GM23338 (cell line): ENCODE measurements at regions not wholly inside any gene's neighbourhood (a gene's known extent, or its start where the extent isn't known, plus 50 kb on each side); places are given as distances from the start of the nearest gene placed in this dataset.

Source experiments
- ATAC-seq: fragments of 200-7000 bp; cut with Tn5 transposase; 3 replicates; pipeline ENCODE4 v1.9.1; 2020
- DNase-seq: peaks from one replicate; pipeline ENCODE4 v3.0.0-alpha.2; 2015; ENCODE audit warnings: low spot score
- H2AFZ ChIP-seq: fragments of 200-600 bp; sonication (generic); 2 replicates; pipeline ENCODE4 v1.8.0; 2016; ENCODE audit warnings: antibody characterized with exemption, mild to moderate bottlenecking, moderate library complexity
- H3F3A ChIP-seq: fragments of 200-600 bp; sonication (generic); replicated peaks from 2 replicates; pipeline ENCODE4 v1.8.0; 2017; ENCODE audit warnings: antibody characterized with exemption, mixed run types, low read depth
- H3K27ac ChIP-seq: fragments of 200-600 bp; sonication (generic); 2 replicates; pipeline ENCODE4 v1.6.1; 2016; ENCODE audit warnings: low read depth
- H3K27me3 ChIP-seq: fragments of 200-600 bp; sonication (generic); 2 replicates; pipeline ENCODE4 v1.8.0; 2016; ENCODE audit warnings: mild to moderate bottlenecking, mixed run types, moderate library complexity; ENCODE audit not compliant: insufficient read depth
- H3K36me3 ChIP-seq: fragments of 200-600 bp; sonication (generic); 2 replicates; pipeline ENCODE4 v1.8.0; 2016; ENCODE audit warnings: mild to moderate bottlenecking; ENCODE audit not compliant: insufficient read depth
- H3K4me1 ChIP-seq: fragments of 200-600 bp; sonication (generic); 2 replicates; pipeline ENCODE4 v1.8.0; 2016; ENCODE audit warnings: mild to moderate bottlenecking, moderate library complexity; ENCODE audit not compliant: insufficient read depth
- H3K4me2 ChIP-seq: fragments of 200-600 bp; sonication (generic); 2 replicates; pipeline ENCODE4 v1.7.1; 2017; ENCODE audit warnings: mixed run types
- H3K4me3 ChIP-seq: fragments of 200-600 bp; sonication (generic); 2 replicates; pipeline ENCODE4 v1.6.1; 2016; ENCODE audit warnings: mixed run types
- H3K79me2 ChIP-seq: fragments of 200-600 bp; sonication (generic); replicated peaks from 2 replicates; pipeline ENCODE4 v1.8.0; 2017; ENCODE audit warnings: mild to moderate bottlenecking; ENCODE audit not compliant: insufficient read depth
- H3K9me2 ChIP-seq: fragments of 200-600 bp; sonication (generic); 2 replicates; pipeline ENCODE4 v1.8.0; 2017; ENCODE audit not compliant: insufficient read depth
- H4K20me1 ChIP-seq: fragments of 200-600 bp; sonication (generic); replicated peaks from 2 replicates; pipeline ENCODE4 v1.8.0; 2017; ENCODE audit warnings: mild to moderate bottlenecking; ENCODE audit not compliant: insufficient read depth
- H3K27ac Mint-ChIP-seq: 2 replicates; pipeline ENCODE4 v1.8.0; 2020; ENCODE audit warnings: inconsistent platforms, mild to moderate bottlenecking, moderate library complexity, mixed read lengths
- H3K27me3 Mint-ChIP-seq: 3 replicates; pipeline ENCODE4 v1.8.0; 2022; ENCODE audit warnings: low read depth, mild to moderate bottlenecking, moderate library complexity, mixed read lengths, inconsistent platforms; ENCODE audit not compliant: insufficient read depth, poor library complexity
- H3K36me3 Mint-ChIP-seq: 3 replicates; pipeline ENCODE4 v1.8.0; 2021; ENCODE audit warnings: low read depth, mild to moderate bottlenecking, inconsistent platforms, moderate library complexity, mixed read lengths
- H3K4me1 Mint-ChIP-seq: 3 replicates; pipeline ENCODE4 v1.8.0; 2020; ENCODE audit warnings: mild to moderate bottlenecking, inconsistent platforms, mixed read lengths
- H3K4me3 Mint-ChIP-seq: 3 replicates; pipeline ENCODE4 v1.8.0; 2021; ENCODE audit warnings: moderate library complexity, mild to moderate bottlenecking, inconsistent platforms, mixed read lengths
- H3K9me3 Mint-ChIP-seq: 3 replicates; pipeline ENCODE4 v1.8.0; 2020; ENCODE audit warnings: moderate library complexity, mild to moderate bottlenecking, inconsistent platforms, mixed read lengths
- CREB1 ChIP-seq: fragments of 250-450 bp; sonication (Bioruptor Pico); IDR thresholded peaks from 2 replicates; pipeline ENCODE4 v1.5.0; 2020; ENCODE audit warnings: low read depth, mild to moderate bottlenecking, moderate library complexity
- EZH2 ChIP-seq: fragments of 200-600 bp; sonication (generic); IDR thresholded peaks from one replicate; pipeline ENCODE4 v1.8.0; 2017; ENCODE audit warnings: antibody characterized with exemption, mild to moderate bottlenecking, low read depth; ENCODE audit not compliant: unreplicated experiment
- EZH2phosphoT487 ChIP-seq: fragments of 200-600 bp; sonication (generic); IDR thresholded peaks from one replicate; pipeline ENCODE4 v1.8.1; 2018; ENCODE audit warnings: antibody characterized with exemption; ENCODE audit not compliant: unreplicated experiment
- JUNB ChIP-seq: IDR thresholded peaks from one replicate; pipeline ENCODE4 v1.6.1; 2016; ENCODE audit warnings: antibody characterized with exemption; ENCODE audit not compliant: unreplicated experiment
- NANOG ChIP-seq: IDR thresholded peaks from 2 replicates; pipeline ENCODE4 v1.6.1; 2016; ENCODE audit warnings: antibody characterized with exemption, borderline replicate concordance
- POLR2AphosphoS5 ChIP-seq: IDR thresholded peaks from 2 replicates; pipeline ENCODE4 v1.6.1; 2016; ENCODE audit warnings: antibody characterized with exemption, low read depth
- STAT1 ChIP-seq: IDR thresholded peaks from one replicate; pipeline ENCODE4 v1.6.1; 2016; ENCODE audit warnings: antibody characterized with exemption; ENCODE audit not compliant: unreplicated experiment
- ZNF114 ChIP-seq: fragments of 250-450 bp; sonication (Bioruptor Pico); IDR thresholded peaks from 2 replicates; pipeline ENCODE4 v1.5.0; 2020; ENCODE audit warnings: mild to moderate bottlenecking, moderate library complexity
- ZNF331 ChIP-seq: fragments of 250-450 bp; sonication (Bioruptor Pico); IDR thresholded peaks from 2 replicates; pipeline ENCODE4 v1.5.0; 2020; ENCODE audit warnings: low read depth, mild to moderate bottlenecking, moderate library complexity
- TF ChIP-seq, protein P1 (sequence below): IDR thresholded peaks from 2 replicates; pipeline ENCODE4 v1.6.1; 2016; ENCODE audit warnings: antibody characterized with exemption
- TF ChIP-seq, protein P2 (sequence below): fragments of 250-450 bp; sonication (Bioruptor Pico); IDR thresholded peaks from 2 replicates; pipeline ENCODE4 v1.5.0; 2020; ENCODE audit warnings: mild to moderate bottlenecking, moderate library complexity
- TF ChIP-seq, protein P3 (sequence below): IDR thresholded peaks from one replicate; pipeline ENCODE4 v1.6.1; 2018; ENCODE audit warnings: antibody characterized with exemption; ENCODE audit not compliant: unreplicated experiment
- TF ChIP-seq, protein P4 (sequence below), 2 experiments: fragments of 200-600 bp in 1 of 2; sonication (generic) in 1 of 2; conservative IDR thresholded peaks; 2 replicates each; pipeline versions ENCODE4 v1.5.1 to v1.6.1; 2016 to 2017; ENCODE audit warnings: antibody characterized with exemption in 2 of 2, low read depth in 2 of 2, mild to moderate bottlenecking in 2 of 2, moderate library complexity in 1 of 2

DNA sequence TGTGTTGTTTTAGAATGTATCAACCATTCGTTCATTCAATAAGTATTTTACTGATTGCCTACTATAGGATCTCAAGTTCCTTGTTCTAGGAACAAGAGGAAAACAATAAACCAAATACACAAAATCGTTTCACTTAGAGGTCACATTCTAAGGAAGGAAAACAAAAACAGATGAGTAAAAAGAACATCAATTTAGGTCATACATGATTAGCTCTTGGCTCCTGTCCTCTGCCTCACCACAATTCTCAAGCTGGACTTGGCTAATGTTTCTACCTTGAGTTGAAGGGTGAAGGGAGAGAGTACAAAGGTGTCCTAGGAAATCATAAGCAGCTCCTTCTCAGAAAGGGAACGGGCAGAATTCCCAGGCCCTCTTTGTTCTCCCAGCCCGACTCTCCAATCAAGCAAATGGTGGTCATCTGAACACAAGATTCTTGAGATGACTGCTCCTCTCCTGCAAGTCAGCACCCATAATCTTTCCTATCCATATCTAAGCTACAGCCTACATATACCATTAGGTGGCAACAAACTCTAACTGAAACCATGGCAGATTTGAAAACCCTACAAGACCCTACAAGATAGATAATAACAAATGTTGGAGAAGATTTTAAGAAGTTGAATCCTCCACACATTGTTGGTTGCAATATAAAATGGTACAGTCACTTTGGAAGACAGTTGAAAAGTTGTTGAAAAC is 76.0 kb downstream of the CBLN2 start:
- H3K79me2 ChIP-seq, result no peaks in the 10 kb centered on the region
- no peaks in the 10 kb centered on the region for H3F3A ChIP-seq
- DNase-seq (no peak), ATAC-seq (no peak)
- Mint-ChIP-seq H3K9me3 (peaks cover 73% of the 10 kb centered on the region), H3K4me1 (no peaks in the 10 kb centered on the region), H3K36me3 (peaks cover 13% of the 10 kb centered on the region), H3K27ac (no peak overlapping the region), H3K4me3 (no peak overlapping the region), H3K27me3 (peaks cover 2% of the 10 kb centered on the region)
- H2AFZ ChIP-seq, result no peak overlapping the region
- no peaks in the 10 kb centered on the region for H4K20me1 ChIP-seq
- no peaks in the 10 kb centered on the region for H3K9me2 ChIP-seq
- H3K27ac ChIP-seq, result no peak overlapping the region
- H3K4me3 ChIP-seq, result no peak overlapping the region
- no peak overlapping the region for H3K4me2 ChIP-seq
- H3K4me1 ChIP-seq, result no peaks in the 10 kb centered on the region
- TF ChIP-seq POLR2AphosphoS5, result no peak
- no peak for TF ChIP-seq EZH2
- TF ChIP-seq ZNF114, result no peak
- TF ChIP-seq NANOG, result no peak
- TF ChIP-seq CREB1, result no peak
- TF ChIP-seq, protein P1, sequence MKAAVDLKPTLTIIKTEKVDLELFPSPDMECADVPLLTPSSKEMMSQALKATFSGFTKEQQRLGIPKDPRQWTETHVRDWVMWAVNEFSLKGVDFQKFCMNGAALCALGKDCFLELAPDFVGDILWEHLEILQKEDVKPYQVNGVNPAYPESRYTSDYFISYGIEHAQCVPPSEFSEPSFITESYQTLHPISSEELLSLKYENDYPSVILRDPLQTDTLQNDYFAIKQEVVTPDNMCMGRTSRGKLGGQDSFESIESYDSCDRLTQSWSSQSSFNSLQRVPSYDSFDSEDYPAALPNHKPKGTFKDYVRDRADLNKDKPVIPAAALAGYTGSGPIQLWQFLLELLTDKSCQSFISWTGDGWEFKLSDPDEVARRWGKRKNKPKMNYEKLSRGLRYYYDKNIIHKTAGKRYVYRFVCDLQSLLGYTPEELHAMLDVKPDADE, result no peak
- TF ChIP-seq, protein P2, sequence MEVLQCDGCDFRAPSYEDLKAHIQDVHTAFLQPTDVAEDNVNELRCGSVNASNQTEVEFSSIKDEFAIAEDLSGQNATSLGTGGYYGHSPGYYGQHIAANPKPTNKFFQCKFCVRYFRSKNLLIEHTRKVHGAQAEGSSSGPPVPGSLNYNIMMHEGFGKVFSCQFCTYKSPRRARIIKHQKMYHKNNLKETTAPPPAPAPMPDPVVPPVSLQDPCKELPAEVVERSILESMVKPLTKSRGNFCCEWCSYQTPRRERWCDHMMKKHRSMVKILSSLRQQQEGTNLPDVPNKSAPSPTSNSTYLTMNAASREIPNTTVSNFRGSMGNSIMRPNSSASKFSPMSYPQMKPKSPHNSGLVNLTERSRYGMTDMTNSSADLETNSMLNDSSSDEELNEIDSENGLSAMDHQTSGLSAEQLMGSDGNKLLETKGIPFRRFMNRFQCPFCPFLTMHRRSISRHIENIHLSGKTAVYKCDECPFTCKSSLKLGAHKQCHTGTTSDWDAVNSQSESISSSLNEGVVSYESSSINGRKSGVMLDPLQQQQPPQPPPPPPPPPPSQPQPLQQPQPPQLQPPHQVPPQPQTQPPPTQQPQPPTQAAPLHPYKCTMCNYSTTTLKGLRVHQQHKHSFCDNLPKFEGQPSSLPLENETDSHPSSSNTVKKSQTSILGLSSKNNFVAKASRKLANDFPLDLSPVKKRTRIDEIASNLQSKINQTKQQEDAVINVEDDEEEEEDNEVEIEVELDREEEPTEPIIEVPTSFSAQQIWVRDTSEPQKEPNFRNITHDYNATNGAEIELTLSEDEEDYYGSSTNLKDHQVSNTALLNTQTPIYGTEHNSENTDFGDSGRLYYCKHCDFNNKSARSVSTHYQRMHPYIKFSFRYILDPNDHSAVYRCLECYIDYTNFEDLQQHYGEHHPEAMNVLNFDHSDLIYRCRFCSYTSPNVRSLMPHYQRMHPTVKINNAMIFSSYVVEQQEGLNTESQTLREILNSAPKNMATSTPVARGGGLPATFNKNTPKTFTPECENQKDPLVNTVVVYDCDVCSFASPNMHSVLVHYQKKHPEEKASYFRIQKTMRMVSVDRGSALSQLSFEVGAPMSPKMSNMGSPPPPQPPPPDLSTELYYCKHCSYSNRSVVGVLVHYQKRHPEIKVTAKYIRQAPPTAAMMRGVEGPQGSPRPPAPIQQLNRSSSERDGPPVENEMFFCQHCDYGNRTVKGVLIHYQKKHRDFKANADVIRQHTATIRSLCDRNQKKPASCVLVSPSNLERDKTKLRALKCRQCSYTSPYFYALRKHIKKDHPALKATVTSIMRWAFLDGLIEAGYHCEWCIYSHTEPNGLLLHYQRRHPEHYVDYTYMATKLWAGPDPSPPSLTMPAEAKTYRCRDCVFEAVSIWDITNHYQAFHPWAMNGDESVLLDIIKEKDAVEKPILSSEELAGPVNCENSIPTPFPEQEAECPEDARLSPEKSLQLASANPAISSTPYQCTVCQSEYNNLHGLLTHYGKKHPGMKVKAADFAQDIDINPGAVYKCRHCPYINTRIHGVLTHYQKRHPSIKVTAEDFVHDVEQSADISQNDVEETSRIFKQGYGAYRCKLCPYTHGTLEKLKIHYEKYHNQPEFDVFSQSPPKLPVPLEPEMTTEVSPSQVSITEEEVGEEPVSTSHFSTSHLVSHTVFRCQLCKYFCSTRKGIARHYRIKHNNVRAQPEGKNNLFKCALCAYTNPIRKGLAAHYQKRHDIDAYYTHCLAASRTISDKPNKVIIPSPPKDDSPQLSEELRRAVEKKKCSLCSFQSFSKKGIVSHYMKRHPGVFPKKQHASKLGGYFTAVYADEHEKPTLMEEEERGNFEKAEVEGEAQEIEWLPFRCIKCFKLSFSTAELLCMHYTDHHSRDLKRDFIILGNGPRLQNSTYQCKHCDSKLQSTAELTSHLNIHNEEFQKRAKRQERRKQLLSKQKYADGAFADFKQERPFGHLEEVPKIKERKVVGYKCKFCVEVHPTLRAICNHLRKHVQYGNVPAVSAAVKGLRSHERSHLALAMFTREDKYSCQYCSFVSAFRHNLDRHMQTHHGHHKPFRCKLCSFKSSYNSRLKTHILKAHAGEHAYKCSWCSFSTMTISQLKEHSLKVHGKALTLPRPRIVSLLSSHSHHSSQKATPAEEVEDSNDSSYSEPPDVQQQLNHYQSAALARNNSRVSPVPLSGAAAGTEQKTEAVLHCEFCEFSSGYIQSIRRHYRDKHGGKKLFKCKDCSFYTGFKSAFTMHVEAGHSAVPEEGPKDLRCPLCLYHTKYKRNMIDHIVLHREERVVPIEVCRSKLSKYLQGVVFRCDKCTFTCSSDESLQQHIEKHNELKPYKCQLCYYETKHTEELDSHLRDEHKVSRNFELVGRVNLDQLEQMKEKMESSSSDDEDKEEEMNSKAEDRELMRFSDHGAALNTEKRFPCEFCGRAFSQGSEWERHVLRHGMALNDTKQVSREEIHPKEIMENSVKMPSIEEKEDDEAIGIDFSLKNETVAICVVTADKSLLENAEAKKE, result no peak
- TF ChIP-seq ZNF331 (CRISPR knock-in tag), result no peak
- TF ChIP-seq, protein P3, sequence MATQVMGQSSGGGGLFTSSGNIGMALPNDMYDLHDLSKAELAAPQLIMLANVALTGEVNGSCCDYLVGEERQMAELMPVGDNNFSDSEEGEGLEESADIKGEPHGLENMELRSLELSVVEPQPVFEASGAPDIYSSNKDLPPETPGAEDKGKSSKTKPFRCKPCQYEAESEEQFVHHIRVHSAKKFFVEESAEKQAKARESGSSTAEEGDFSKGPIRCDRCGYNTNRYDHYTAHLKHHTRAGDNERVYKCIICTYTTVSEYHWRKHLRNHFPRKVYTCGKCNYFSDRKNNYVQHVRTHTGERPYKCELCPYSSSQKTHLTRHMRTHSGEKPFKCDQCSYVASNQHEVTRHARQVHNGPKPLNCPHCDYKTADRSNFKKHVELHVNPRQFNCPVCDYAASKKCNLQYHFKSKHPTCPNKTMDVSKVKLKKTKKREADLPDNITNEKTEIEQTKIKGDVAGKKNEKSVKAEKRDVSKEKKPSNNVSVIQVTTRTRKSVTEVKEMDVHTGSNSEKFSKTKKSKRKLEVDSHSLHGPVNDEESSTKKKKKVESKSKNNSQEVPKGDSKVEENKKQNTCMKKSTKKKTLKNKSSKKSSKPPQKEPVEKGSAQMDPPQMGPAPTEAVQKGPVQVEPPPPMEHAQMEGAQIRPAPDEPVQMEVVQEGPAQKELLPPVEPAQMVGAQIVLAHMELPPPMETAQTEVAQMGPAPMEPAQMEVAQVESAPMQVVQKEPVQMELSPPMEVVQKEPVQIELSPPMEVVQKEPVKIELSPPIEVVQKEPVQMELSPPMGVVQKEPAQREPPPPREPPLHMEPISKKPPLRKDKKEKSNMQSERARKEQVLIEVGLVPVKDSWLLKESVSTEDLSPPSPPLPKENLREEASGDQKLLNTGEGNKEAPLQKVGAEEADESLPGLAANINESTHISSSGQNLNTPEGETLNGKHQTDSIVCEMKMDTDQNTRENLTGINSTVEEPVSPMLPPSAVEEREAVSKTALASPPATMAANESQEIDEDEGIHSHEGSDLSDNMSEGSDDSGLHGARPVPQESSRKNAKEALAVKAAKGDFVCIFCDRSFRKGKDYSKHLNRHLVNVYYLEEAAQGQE, result no peak
- no peak for TF ChIP-seq STAT1
- TF ChIP-seq JUNB, result no peak
- TF ChIP-seq, protein P4, sequence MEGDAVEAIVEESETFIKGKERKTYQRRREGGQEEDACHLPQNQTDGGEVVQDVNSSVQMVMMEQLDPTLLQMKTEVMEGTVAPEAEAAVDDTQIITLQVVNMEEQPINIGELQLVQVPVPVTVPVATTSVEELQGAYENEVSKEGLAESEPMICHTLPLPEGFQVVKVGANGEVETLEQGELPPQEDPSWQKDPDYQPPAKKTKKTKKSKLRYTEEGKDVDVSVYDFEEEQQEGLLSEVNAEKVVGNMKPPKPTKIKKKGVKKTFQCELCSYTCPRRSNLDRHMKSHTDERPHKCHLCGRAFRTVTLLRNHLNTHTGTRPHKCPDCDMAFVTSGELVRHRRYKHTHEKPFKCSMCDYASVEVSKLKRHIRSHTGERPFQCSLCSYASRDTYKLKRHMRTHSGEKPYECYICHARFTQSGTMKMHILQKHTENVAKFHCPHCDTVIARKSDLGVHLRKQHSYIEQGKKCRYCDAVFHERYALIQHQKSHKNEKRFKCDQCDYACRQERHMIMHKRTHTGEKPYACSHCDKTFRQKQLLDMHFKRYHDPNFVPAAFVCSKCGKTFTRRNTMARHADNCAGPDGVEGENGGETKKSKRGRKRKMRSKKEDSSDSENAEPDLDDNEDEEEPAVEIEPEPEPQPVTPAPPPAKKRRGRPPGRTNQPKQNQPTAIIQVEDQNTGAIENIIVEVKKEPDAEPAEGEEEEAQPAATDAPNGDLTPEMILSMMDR (conservative IDR thresholded peaks at IDR 0.05; ENCODE audit: low read depth in 2 of 2), result no peak
- no peak for TF ChIP-seq EZH2phosphoT487
- H3K36me3 ChIP-seq, result no peaks in the 10 kb centered on the region
- H3K27me3 ChIP-seq, result no peaks in the 10 kb centered on the region
